ENCODE measurements at regions not wholly inside any gene's neighbourhood (a gene's known extent, or its start where the extent isn't known, plus 50 kb on each side); places are given as distances from the start of the nearest gene placed in this dataset.
A peak's percentile ranks its signal among the peaks of the same experiment; 100 is the strongest.

- TF ChIP-seq EZH2 (IDR thresholded peaks at IDR 0.05; ENCODE audit: borderline replicate concordance) (no peak), EZH2phosphoT487 (IDR thresholded peaks at IDR 0.05; ENCODE audit: low read depth, severe bottlenecking, unreplicated experiment) (no peak), CTCF (IDR thresholded peaks at IDR 0.05; ENCODE audit: poor library complexity) (no peak)
- H3K36me3 ChIP-seq (replicated peaks; ENCODE audit: insufficient read depth, low read depth), result no peaks in the 10 kb centered on the region
- H3K27me3 ChIP-seq, result peaks cover 2% of the 10 kb centered on the region
- H4K20me1 ChIP-seq (ENCODE audit: insufficient read depth, poor library complexity, severe bottlenecking), result no peaks in the 10 kb centered on the region
- no peak overlapping the region for H3K4me2 ChIP-seq
- H2AFZ ChIP-seq, result no peak overlapping the region
- no peaks in the 10 kb centered on the region for H3K9me2 ChIP-seq (replicated peaks; ENCODE audit: insufficient read depth)
- no peak for DNase-seq (ENCODE audit: low spot score)
- H3K9me3 ChIP-seq (ENCODE audit: low read depth), result no peaks in the 10 kb centered on the region
- H3K79me2 ChIP-seq, result no peaks in the 10 kb centered on the region
- H3K4me1 ChIP-seq (ENCODE audit: insufficient read depth), result peaks cover 22% of the 10 kb centered on the region
- no peak overlapping the region for H3K4me3 ChIP-seq
- H3K27ac ChIP-seq, result no peak overlapping the region
- WGBS (ENCODE audit: low lambda C conversion rate, missing lambda C conversion rate), result 97% methylated on average over 4 of the region's 4 CpGs
Observed at GRCh38 chr16:86923656-86924055, 345.3 kb downstream of the FOXL1 start.

GRCh38 chr16:86924537-86924936, 346.2 kb downstream of the FOXL1 start:
- Histone ChIP-seq H2AFZ (no peak overlapping the region), H3K27me3 (peaks cover 2% of the 10 kb centered on the region), H4K20me1 (ENCODE audit: insufficient read depth, poor library complexity, severe bottlenecking) (no peaks in the 10 kb centered on the region), H3K79me2 (no peaks in the 10 kb centered on the region), H3K9me2 (replicated peaks; ENCODE audit: insufficient read depth) (no peaks in the 10 kb centered on the region), H3K4me1 (ENCODE audit: insufficient read depth) (peaks cover 17% of the 10 kb centered on the region), H3K4me2 (no peak overlapping the region), H3K36me3 (replicated peaks; ENCODE audit: insufficient read depth, low read depth) (no peaks in the 10 kb centered on the region), H3K9me3 (ENCODE audit: low read depth) (no peaks in the 10 kb centered on the region), H3K27ac (no peak overlapping the region), H3K4me3 (no peak overlapping the region)
- WGBS (ENCODE audit: low lambda C conversion rate, missing lambda C conversion rate), result 79% methylated on average over 6 of the region's 6 CpGs
- TF ChIP-seq EZH2phosphoT487 (IDR thresholded peaks at IDR 0.05; ENCODE audit: low read depth, severe bottlenecking, unreplicated experiment) (no peak), EZH2 (IDR thresholded peaks at IDR 0.05; ENCODE audit: borderline replicate concordance) (no peak), CTCF (IDR thresholded peaks at IDR 0.05; ENCODE audit: poor library complexity) (no peak)
- DNase-seq (ENCODE audit: low spot score), result no peak

GRCh38 chr16:86925067-86925791, 346.9 kb downstream of the FOXL1 start:
- Histone ChIP-seq H3K27me3 (peaks cover 2% of the 10 kb centered on the region), H3K9me2 (replicated peaks; ENCODE audit: insufficient read depth) (no peaks in the 10 kb centered on the region), H3K27ac (no peak overlapping the region), H3K79me2 (no peaks in the 10 kb centered on the region), H3K9me3 (ENCODE audit: low read depth) (no peaks in the 10 kb centered on the region), H3K4me3 (no peak overlapping the region), H3K4me1 (ENCODE audit: insufficient read depth) (peaks cover 15% of the 10 kb centered on the region), H4K20me1 (ENCODE audit: insufficient read depth, poor library complexity, severe bottlenecking) (no peaks in the 10 kb centered on the region), H3K36me3 (replicated peaks; ENCODE audit: insufficient read depth, low read depth) (no peaks in the 10 kb centered on the region), H2AFZ (no peak overlapping the region), H3K4me2 (no peak overlapping the region)
- TF ChIP-seq EZH2 (IDR thresholded peaks at IDR 0.05; ENCODE audit: borderline replicate concordance) (no peak), EZH2phosphoT487 (IDR thresholded peaks at IDR 0.05; ENCODE audit: low read depth, severe bottlenecking, unreplicated experiment) (no peak), CTCF (IDR thresholded peaks at IDR 0.05; ENCODE audit: poor library complexity) (no peak)
- WGBS (ENCODE audit: low lambda C conversion rate, missing lambda C conversion rate), result 49% methylated on average over 18 of the region's 18 CpGs
- DNase-seq (ENCODE audit: low spot score), result peak; percentile 27

Measured in hepatocyte (in vitro differentiated cells).